Loucy (cell line): ENCODE measurements at regions not wholly inside any gene's neighbourhood (a gene's known extent, or its start where the extent isn't known, plus 50 kb on each side); places are given as distances from the start of the nearest gene placed in this dataset.

Source experiments
- H2AFZ ChIP-seq: fragments of 200-600 bp; sonication (generic); 2 replicates; pipeline ENCODE4 v1.6.0; 2016; ENCODE audit warnings: antibody characterized with exemption, mild to moderate bottlenecking, low read length, moderate library complexity
- H3F3A ChIP-seq: fragments of 200-600 bp; 2 replicates; pipeline ENCODE4 v1.6.0; 2016; ENCODE audit warnings: antibody characterized with exemption, low read depth, mild to moderate bottlenecking
- H3K27me3 ChIP-seq: fragments of 200-600 bp; sonication (generic); 2 replicates; pipeline ENCODE4 v1.6.1; 2014; ENCODE audit warnings: low read length, mild to moderate bottlenecking; ENCODE audit not compliant: insufficient read depth, poor library complexity, severe bottlenecking
- H3K36me3 ChIP-seq: fragments of 200-600 bp; sonication (generic); 2 replicates; pipeline ENCODE4 v1.6.1; 2016; ENCODE audit warnings: low read length; ENCODE audit not compliant: insufficient read depth
- H3K4me1 ChIP-seq: fragments of 200-600 bp; sonication (generic); 2 replicates; pipeline ENCODE4 v1.5.1; 2014; ENCODE audit warnings: low read length, mild to moderate bottlenecking; ENCODE audit not compliant: insufficient read depth, poor library complexity, severe bottlenecking
- H3K4me2 ChIP-seq: fragments of 200-600 bp; sonication (generic); 2 replicates; pipeline ENCODE4 v1.6.0; 2014; ENCODE audit warnings: antibody characterized with exemption, low read length, low read depth, mild to moderate bottlenecking; ENCODE audit not compliant: poor library complexity, severe bottlenecking
- H3K4me3 ChIP-seq: fragments of 200-600 bp; sonication (generic); 2 replicates; pipeline ENCODE4 v1.5.1; 2014; ENCODE audit warnings: low read length, mild to moderate bottlenecking, mixed read lengths; ENCODE audit not compliant: poor library complexity, severe bottlenecking
- H3K79me2 ChIP-seq: fragments of 200-600 bp; sonication (generic); 2 replicates; pipeline ENCODE4 v1.6.1; 2014; ENCODE audit warnings: low read length; ENCODE audit not compliant: insufficient read depth
- H3K9ac ChIP-seq: fragments of 200-600 bp; sonication (generic); 2 replicates; pipeline ENCODE4 v1.6.0; 2014; ENCODE audit warnings: mild to moderate bottlenecking, low read depth, low read length, moderate library complexity; ENCODE audit not compliant: poor library complexity, severe bottlenecking
- H3K9me2 ChIP-seq: fragments of 200-600 bp; sonication (generic); replicated peaks from 2 replicates; pipeline ENCODE4 v1.6.1; 2016; ENCODE audit warnings: low read depth, low read length, mixed read lengths
- H3K9me3 ChIP-seq: fragments of 200-600 bp; sonication (generic); 2 replicates; pipeline ENCODE4 v1.6.1; 2014; ENCODE audit warnings: mild to moderate bottlenecking, antibody characterized with exemption, low read length, low read depth; ENCODE audit not compliant: insufficient read depth
- H4K20me1 ChIP-seq: fragments of 200-600 bp; sonication (generic); 2 replicates; pipeline ENCODE4 v1.6.0; 2014; ENCODE audit warnings: antibody characterized with exemption, low read length, mild to moderate bottlenecking; ENCODE audit not compliant: insufficient read depth, poor library complexity, severe bottlenecking
- EZH2phosphoT487 ChIP-seq: fragments of 200-600 bp; IDR thresholded peaks from 2 replicates; pipeline ENCODE4 v1.6.1; 2018; ENCODE audit warnings: antibody characterized with exemption, mild to moderate bottlenecking, moderate library complexity, borderline replicate concordance
- TF ChIP-seq, protein P1 (sequence below): fragments of 200-600 bp; sonication (generic); conservative IDR thresholded peaks from 2 replicates; pipeline ENCODE4 v1.5.1; 2014; ENCODE audit warnings: mild to moderate bottlenecking, antibody characterized with exemption, low read length

DNA sequence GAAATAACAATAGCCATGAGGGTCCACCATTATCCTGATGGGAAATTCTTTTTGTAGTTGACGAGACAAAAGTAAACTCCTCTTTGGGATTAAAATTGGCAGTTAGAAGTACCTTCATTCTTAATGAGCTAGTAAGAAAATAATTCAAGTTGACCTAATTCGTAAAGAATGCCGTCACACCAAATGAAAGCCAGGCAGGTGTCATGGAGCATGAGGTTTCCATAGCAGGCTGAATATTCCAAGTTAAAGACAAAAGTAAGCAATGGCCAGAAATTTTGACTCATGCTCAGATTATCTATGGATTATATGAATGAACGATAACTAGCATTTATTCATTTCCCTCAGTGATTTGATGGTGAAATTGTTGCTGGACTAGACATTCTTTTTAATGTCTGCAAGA is 192.2 kb upstream of the FAT1 start:
- TF ChIP-seq, protein P1, sequence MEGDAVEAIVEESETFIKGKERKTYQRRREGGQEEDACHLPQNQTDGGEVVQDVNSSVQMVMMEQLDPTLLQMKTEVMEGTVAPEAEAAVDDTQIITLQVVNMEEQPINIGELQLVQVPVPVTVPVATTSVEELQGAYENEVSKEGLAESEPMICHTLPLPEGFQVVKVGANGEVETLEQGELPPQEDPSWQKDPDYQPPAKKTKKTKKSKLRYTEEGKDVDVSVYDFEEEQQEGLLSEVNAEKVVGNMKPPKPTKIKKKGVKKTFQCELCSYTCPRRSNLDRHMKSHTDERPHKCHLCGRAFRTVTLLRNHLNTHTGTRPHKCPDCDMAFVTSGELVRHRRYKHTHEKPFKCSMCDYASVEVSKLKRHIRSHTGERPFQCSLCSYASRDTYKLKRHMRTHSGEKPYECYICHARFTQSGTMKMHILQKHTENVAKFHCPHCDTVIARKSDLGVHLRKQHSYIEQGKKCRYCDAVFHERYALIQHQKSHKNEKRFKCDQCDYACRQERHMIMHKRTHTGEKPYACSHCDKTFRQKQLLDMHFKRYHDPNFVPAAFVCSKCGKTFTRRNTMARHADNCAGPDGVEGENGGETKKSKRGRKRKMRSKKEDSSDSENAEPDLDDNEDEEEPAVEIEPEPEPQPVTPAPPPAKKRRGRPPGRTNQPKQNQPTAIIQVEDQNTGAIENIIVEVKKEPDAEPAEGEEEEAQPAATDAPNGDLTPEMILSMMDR = no peak
- no peak for TF ChIP-seq EZH2phosphoT487
- Histone ChIP-seq H3F3A (no peaks in the 10 kb centered on the region), H3K4me1 (peaks cover 24% of the 10 kb centered on the region), H3K9me2 (no peaks in the 10 kb centered on the region), H3K27me3 (no peaks in the 10 kb centered on the region), H3K4me3 (no peak overlapping the region), H2AFZ (no peak overlapping the region), H4K20me1 (no peaks in the 10 kb centered on the region), H3K9ac (no peak overlapping the region), H3K36me3 (no peaks in the 10 kb centered on the region), H3K9me3 (no peaks in the 10 kb centered on the region), H3K4me2 (no peak overlapping the region), H3K79me2 (no peaks in the 10 kb centered on the region)

DNA sequence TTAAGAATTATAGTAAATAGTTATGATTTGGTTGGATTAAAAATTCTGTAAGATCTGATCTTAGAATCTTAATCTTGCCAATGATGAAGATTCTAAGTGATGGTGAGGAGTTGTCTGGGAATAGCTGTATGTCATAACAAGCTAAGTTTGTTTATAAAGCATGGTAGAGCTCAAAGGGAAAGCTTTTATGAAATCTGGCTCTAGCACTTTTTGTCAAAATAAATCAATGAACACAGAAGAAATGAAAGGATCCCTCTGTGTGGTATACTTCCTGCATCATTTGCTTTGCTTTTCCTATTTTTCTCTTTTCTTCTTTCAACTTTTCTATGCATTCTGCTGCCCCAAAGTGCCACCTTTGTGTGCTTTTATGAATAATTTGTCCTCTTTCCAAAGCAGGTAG is 193.5 kb upstream of the FAT1 start:
- no peak overlapping the region for H2AFZ ChIP-seq
- H4K20me1 ChIP-seq = no peaks in the 10 kb centered on the region
- H3K79me2 ChIP-seq = no peaks in the 10 kb centered on the region
- no peaks in the 10 kb centered on the region for H3K27me3 ChIP-seq
- no peak overlapping the region for H3K4me2 ChIP-seq
- H3K4me3 ChIP-seq = no peak overlapping the region
- TF ChIP-seq EZH2phosphoT487 = no peak
- TF ChIP-seq, protein P1 = no peak
- no peaks in the 10 kb centered on the region for H3F3A ChIP-seq
- no peak overlapping the region for H3K9ac ChIP-seq
- H3K9me3 ChIP-seq = no peaks in the 10 kb centered on the region
- H3K36me3 ChIP-seq = no peaks in the 10 kb centered on the region
- no peaks in the 10 kb centered on the region for H3K9me2 ChIP-seq
- H3K4me1 ChIP-seq = peaks cover 20% of the 10 kb centered on the region

DNA sequence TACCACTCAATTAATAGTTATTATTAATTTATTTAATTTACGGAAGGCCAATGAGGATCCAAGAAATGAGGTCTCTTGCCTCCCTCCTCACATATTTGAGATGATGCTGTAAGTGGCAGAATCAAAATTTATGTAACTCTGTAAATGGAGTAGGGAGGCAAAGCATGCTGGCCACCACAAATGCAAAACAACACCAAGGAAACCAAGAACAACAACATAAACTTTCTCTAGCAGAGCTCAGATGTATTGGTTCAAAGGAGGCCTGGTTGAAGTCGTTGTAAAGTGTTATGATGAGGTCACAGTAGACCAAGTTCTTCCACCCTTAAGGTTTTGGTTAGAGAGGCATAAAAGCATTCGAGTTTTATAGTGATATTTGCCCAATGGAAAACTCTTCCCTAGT is 194.8 kb upstream of the FAT1 start:
- Histone ChIP-seq H3F3A (no peaks in the 10 kb centered on the region), H3K4me1 (peaks cover 10% of the 10 kb centered on the region), H2AFZ (no peak overlapping the region), H3K4me3 (no peak overlapping the region), H3K27me3 (no peaks in the 10 kb centered on the region), H3K9me2 (no peaks in the 10 kb centered on the region), H3K4me2 (no peak overlapping the region), H3K9me3 (no peaks in the 10 kb centered on the region), H4K20me1 (no peaks in the 10 kb centered on the region), H3K9ac (no peak overlapping the region), H3K79me2 (no peaks in the 10 kb centered on the region), H3K36me3 (no peaks in the 10 kb centered on the region)
- TF ChIP-seq, protein P1 = no peak
- no peak for TF ChIP-seq EZH2phosphoT487
